Gastrocnemius medialis (tissue), 4 donors: ENCODE measurements at regions not wholly inside any gene's neighbourhood (a gene's known extent, or its start where the extent isn't known, plus 50 kb on each side); places are given as distances from the start of the nearest gene placed in this dataset.

Experiments
- ATAC-seq, 2 donors: fragments of 150-250 bp; one replicate each; pipeline ENCODE4 v1.9.1; 2016
- DNase-seq, 2 donors: peaks; one replicate each; pipeline ENCODE4 v3.0.0-alpha.2; 2019
- H3K27ac ChIP-seq, 4 donors: fragments of 200-600 bp; sonication (generic); 1 replicate in 1 of 4; 2 replicates in 3 of 4; pipeline ENCODE4 v1.5.1; 2016 to 2018; ENCODE audit warnings: mild to moderate bottlenecking in 2 of 4, moderate library complexity in 1 of 4
- H3K27me3 ChIP-seq, 3 donors: fragments of 200-600 bp; sonication (generic) in 2 of 3; 1 replicate in 1 of 3; 2 replicates in 2 of 3; pipeline versions ENCODE4 v1.5.1 to v1.6.0; 2016 to 2019; ENCODE audit warnings: mild to moderate bottlenecking in 1 of 3, moderate library complexity in 1 of 3
- H3K36me3 ChIP-seq, 2 donors: fragments of 200-600 bp; sonication (generic) in 1 of 2; one replicate each; pipeline ENCODE4 v1.5.1; 2017 to 2018
- H3K4me1 ChIP-seq, 2 donors: fragments of 200-600 bp; sonication (generic) in 1 of 2; one replicate each; pipeline ENCODE4 v1.5.1; 2016 to 2017; ENCODE audit warnings: mild to moderate bottlenecking in 2 of 2
- H3K4me3 ChIP-seq, 4 donors: fragments of 200-600 bp; sonication (generic) in 3 of 4; 1 replicate in 1 of 4; 2 replicates in 3 of 4; pipeline ENCODE4 v1.5.1; 2016 to 2019; ENCODE audit warnings: mild to moderate bottlenecking in 2 of 4
- H3K9me3 ChIP-seq, 3 donors: fragments of 200-600 bp; sonication (generic) in 2 of 3; 1 replicate in 1 of 3; 2 replicates in 2 of 3; pipeline ENCODE4 v1.5.1; 2016 to 2019
- POLR2A ChIP-seq, 2 donors: fragments of 450-650 bp; IDR thresholded peaks; one replicate each; pipeline ENCODE4 v1.6.1; 2017; ENCODE audit warnings: antibody characterized with exemption in 2 of 2, mild to moderate bottlenecking in 2 of 2, moderate library complexity in 2 of 2
- in situ Hi-C, 4 donors: fragments of 200-750 bp; cut with MboI; loops; one replicate each; pipeline versions ENCODE4 v1.15.0 to v1.8.0; 2017; ENCODE audit warnings: low sequenced_read_pairs in 4 of 4
- intact Hi-C: fragments of 100-400 bp; cut with DNase I; formaldehyde crosslinking; loops from one replicate; pipeline ENCODE4 v1.15.1; 2023; ENCODE audit warnings: low total_unique reads
- TF ChIP-seq, protein P1 (sequence below), 5 experiments: fragments of 450-650 bp in 3 of 5; fragments of 200-600 bp in 2 of 5; sonication (generic) in 2 of 5; IDR thresholded peaks in 4 of 5; conservative IDR thresholded peaks in 1 of 5; 1 replicate in 4 of 5; 2 replicates in 1 of 5; pipeline ENCODE4 v1.5.1; 2016 to 2019; ENCODE audit warnings: antibody characterized with exemption in 5 of 5, mild to moderate bottlenecking in 3 of 5, moderate library complexity in 3 of 5

DNA sequence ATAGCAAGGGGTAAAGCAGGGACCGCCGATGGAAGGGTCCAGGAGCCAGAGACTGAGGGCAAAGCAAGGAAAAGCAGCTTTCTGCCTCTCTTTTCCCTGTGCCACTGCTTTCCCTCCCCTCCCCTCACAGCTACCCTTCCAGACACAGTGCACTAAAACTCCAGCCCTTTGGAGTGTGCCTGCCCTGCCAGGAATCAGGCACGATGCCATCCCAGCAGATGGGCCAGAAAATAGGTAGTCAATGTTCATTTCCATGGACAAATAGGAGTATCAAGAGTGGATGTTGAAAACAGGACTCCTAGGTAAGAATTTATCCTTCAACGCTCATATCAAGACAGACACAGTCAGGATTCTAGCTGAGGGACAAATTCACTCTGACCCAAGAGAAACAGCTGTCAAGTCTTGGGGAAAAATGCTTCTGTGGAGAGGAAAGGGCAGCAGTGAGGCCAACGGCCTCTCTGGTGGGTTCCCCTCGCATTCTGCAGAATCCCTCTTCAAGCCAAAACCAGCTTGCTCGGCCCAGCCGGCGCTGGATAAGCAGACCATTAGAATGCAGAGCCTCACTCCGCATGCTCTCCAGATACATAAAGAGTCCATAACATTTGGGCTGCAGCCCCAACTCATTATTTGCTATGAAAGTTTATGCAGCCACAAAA lies 138.0 kb downstream of the CAAP1 start:
- H3K27me3 ChIP-seq = no peaks in the 10 kb centered on the region
- in situ Hi-C loops = loop anchor here in 1 of 4 donors (25.0 kb wide), 1 partner anchor 108 kb away; no protein-coding TSS in a partner anchor
- H3K36me3 ChIP-seq = no peaks in the 10 kb centered on the region
- no peak for TF ChIP-seq POLR2A (IDR thresholded peaks at IDR 0.05)
- TF ChIP-seq, protein P1, sequence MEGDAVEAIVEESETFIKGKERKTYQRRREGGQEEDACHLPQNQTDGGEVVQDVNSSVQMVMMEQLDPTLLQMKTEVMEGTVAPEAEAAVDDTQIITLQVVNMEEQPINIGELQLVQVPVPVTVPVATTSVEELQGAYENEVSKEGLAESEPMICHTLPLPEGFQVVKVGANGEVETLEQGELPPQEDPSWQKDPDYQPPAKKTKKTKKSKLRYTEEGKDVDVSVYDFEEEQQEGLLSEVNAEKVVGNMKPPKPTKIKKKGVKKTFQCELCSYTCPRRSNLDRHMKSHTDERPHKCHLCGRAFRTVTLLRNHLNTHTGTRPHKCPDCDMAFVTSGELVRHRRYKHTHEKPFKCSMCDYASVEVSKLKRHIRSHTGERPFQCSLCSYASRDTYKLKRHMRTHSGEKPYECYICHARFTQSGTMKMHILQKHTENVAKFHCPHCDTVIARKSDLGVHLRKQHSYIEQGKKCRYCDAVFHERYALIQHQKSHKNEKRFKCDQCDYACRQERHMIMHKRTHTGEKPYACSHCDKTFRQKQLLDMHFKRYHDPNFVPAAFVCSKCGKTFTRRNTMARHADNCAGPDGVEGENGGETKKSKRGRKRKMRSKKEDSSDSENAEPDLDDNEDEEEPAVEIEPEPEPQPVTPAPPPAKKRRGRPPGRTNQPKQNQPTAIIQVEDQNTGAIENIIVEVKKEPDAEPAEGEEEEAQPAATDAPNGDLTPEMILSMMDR (IDR thresholded peaks at IDR 0.05 in 4 of 5, conservative IDR thresholded peaks at IDR 0.05 in 1 of 5) = no peak
- ATAC-seq = no peak
- H3K4me1 ChIP-seq = no peaks in the 10 kb centered on the region
- no peak overlapping the region for H3K27ac ChIP-seq
- DNase-seq = no peak
- H3K4me3 ChIP-seq = no peak overlapping the region
- intact Hi-C loops = no loop called here
- no peaks in the 10 kb centered on the region for H3K9me3 ChIP-seq

DNA sequence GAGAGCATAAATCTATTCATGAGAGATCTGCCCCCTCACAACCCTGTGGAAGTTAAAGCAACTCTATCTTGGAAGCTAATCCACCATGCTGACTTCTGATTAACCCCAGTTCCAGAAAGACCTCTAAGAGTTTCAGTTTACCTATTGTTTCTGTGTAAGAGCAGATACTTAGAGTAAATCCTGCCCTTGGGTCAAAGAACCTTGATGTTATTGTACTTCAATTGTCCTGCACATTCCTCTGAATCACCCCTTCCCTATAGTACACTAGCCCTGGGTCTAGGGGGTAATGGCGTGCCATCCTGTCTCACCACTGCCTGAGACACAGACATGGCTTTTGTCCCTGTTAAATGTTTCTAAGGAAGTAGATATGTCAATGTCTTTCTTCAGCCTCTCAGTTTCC lies 138.6 kb downstream of the CAAP1 start:
- no peak overlapping the region for H3K27ac ChIP-seq
- no peaks in the 10 kb centered on the region for H3K4me1 ChIP-seq
- DNase-seq (no peak), ATAC-seq (no peak)
- TF ChIP-seq, protein P1 (IDR thresholded peaks at IDR 0.05 in 4 of 5, conservative IDR thresholded peaks at IDR 0.05 in 1 of 5) = no peak
- no peak for TF ChIP-seq POLR2A (IDR thresholded peaks at IDR 0.05)
- no peaks in the 10 kb centered on the region for H3K9me3 ChIP-seq
- no peaks in the 10 kb centered on the region for H3K27me3 ChIP-seq
- H3K4me3 ChIP-seq = no peak overlapping the region
- no peaks in the 10 kb centered on the region for H3K36me3 ChIP-seq
- in situ Hi-C loops (loop anchor here in 1 of 4 donors (25.0 kb wide), 1 partner anchor 108 kb away; no protein-coding TSS in a partner anchor), intact Hi-C loops (no loop called here)

DNA sequence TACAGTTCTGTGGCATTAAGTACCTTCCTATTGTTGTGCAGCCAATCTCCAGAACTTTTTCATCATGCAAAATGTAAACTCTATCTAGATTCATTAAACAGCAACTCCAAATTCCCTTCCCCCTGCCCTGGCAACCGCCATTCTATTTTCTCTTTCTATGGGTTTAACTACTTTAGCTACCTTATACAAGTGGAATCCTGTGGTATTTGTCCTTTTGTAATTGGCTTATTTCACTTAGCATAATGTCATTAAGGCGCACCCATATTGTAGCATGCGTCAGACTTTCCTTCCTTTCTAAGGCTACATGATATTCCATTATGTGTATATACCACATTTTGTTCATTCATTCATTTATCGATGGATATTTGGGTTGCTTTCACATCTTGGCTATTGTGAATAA lies 142.4 kb downstream of the CAAP1 start:
- no peaks in the 10 kb centered on the region for H3K4me1 ChIP-seq
- TF ChIP-seq, protein P1 (IDR thresholded peaks at IDR 0.05 in 4 of 5, conservative IDR thresholded peaks at IDR 0.05 in 1 of 5) = no peak
- no peak for TF ChIP-seq POLR2A (IDR thresholded peaks at IDR 0.05)
- no peaks in the 10 kb centered on the region for H3K27me3 ChIP-seq
- ATAC-seq (no peak), DNase-seq (no peak)
- no peaks in the 10 kb centered on the region for H3K9me3 ChIP-seq
- no peak overlapping the region for H3K4me3 ChIP-seq
- H3K27ac ChIP-seq = no peak overlapping the region
- intact Hi-C loops (no loop called here), in situ Hi-C loops (loop anchor here in 1 of 4 donors (25.0 kb wide), 1 partner anchor 112 kb away; no protein-coding TSS in a partner anchor)
- H3K36me3 ChIP-seq = no peaks in the 10 kb centered on the region

DNA sequence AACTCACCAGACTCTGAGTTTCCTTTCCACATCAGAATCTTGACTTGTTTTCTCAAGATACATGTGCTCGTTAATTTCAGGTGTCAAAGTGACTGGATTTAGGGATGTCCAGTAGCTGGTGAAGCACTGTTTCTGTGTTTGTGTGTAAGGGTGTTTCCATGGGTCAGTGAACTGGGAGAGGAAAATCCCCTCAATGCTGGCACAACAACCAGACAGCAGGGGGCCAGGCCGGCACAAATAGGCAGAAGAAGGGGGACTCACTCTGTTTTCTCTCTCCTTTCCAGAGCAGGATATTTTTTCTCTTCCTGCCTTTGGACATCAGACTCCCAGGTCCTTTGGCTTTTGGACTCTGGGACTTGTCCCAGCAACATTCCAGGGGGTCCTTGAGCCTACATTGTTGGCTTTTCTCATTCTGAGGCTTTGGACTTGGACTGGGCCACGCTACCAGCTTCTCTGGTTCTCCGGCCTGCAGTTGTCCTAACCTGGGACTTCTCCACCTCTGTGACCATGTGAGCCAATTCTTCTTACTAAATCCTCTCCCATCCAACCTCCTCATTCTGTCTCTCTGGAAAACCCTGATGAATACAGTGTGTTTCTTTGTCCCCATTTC lies 144.0 kb downstream of the CAAP1 start:
- Histone ChIP-seq H3K4me1 (no peaks in the 10 kb centered on the region), H3K36me3 (no peaks in the 10 kb centered on the region), H3K4me3 (no peak overlapping the region), H3K27ac (no peak overlapping the region), H3K27me3 (no peaks in the 10 kb centered on the region), H3K9me3 (no peaks in the 10 kb centered on the region)
- TF ChIP-seq, protein P1 (IDR thresholded peaks at IDR 0.05 in 4 of 5, conservative IDR thresholded peaks at IDR 0.05 in 1 of 5) = no peak
- no peak for TF ChIP-seq POLR2A (IDR thresholded peaks at IDR 0.05)
- no peak for DNase-seq
- intact Hi-C loops = no loop called here
- no peak for ATAC-seq
- in situ Hi-C loops = loop anchor here (10.0 to 25.0 kb wide), 2 partner anchors 226 to 239 kb away; no protein-coding TSS in a partner anchor
